ENCODE measurements at regions not wholly inside any gene's neighbourhood (a gene's known extent, or its start where the extent isn't known, plus 50 kb on each side); places are given as distances from the start of the nearest gene placed in this dataset.

DNA sequence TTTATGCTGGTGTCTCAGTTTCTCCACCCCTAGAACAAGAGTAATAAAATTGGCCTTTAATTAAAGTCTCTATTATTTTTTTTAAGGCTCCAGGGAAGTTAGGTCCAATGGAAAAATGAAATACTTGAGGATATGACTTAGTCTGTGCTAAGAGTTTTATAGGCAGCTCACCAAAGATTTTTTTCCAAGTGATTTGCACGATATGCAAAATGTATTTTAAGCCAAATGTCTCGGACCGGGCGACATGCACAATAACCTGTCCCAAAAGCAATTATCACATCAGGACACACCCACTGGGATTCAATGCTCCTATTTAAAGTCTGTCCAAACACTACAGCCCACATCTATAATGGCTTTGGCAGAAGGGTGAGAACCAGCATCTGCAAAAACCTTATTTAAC lies 136.1 kb upstream of the ANKH start:
- H3K4me3 ChIP-seq (replicated peaks in 1 of 3; ENCODE audit: insufficient read depth in 1 of 3, low read depth in 1 of 3, low read length in 3 of 3): no peak overlapping the region
- no peaks in the 10 kb centered on the region for H3K36me3 ChIP-seq (ENCODE audit: control insufficient read depth in 2 of 2, extremely low read depth in 1 of 2, insufficient read depth in 2 of 2, low read length in 2 of 2)
- no peaks in the 10 kb centered on the region for H3K9me3 ChIP-seq (replicated peaks; ENCODE audit: control insufficient read depth, insufficient read depth, low read length)
- ChIA-PET CTCF (no interaction called here), POLR2A (no interaction called here)
- no TSS peak for BruUV-seq (replicated peaks)
- intact Hi-C loops (cut with micrococcal nuclease) (loop anchor here (2.0 kb wide), 1 partner anchor 137 kb away; the partner anchor contains the start of gene ANKH), dilution Hi-C loops (cut with MboI; ENCODE audit: extremely low pct_ligation_motif_present, low sequenced_read_pairs) (loop anchor here (25.0 kb wide), 1 partner anchor 270 kb away; no protein-coding TSS in a partner anchor)
- no peaks in the 10 kb centered on the region for H3K9me1 ChIP-seq (replicated peaks; ENCODE audit: control insufficient read depth, extremely low read depth, insufficient read depth, low read length)
- TF ChIP-seq JUN (IDR thresholded peaks at IDR 0.05; ENCODE audit: borderline replicate concordance, insufficient read depth, insufficient read length, low read depth) (no peak), GATA2 (IDR thresholded peaks at IDR 0.05; ENCODE audit: insufficient read depth, insufficient read length, low read depth, low read length) (no peak), FOS (IDR thresholded peaks at IDR 0.05; ENCODE audit: borderline replicate concordance, insufficient read depth, low read length) (no peak), POLR2A (IDR thresholded peaks at IDR 0.05; ENCODE audit: low read depth, low read length) (no peak), POLR2AphosphoS5 (IDR thresholded peaks at IDR 0.05; ENCODE audit: insufficient read depth, low read depth, low read length) (no peak), MYC (IDR thresholded peaks at IDR 0.05; ENCODE audit: low read depth, low read length) (no peak), EZH2 (IDR thresholded peaks at IDR 0.05; ENCODE audit: borderline replicate concordance, low read depth, low read length, severe bottlenecking) (no peak)
- TF ChIP-seq, protein P1, sequence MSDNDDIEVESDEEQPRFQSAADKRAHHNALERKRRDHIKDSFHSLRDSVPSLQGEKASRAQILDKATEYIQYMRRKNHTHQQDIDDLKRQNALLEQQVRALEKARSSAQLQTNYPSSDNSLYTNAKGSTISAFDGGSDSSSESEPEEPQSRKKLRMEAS (IDR thresholded peaks at IDR 0.05; ENCODE audit: insufficient read depth, insufficient read length): no peak
- TF ChIP-seq, protein P2, sequence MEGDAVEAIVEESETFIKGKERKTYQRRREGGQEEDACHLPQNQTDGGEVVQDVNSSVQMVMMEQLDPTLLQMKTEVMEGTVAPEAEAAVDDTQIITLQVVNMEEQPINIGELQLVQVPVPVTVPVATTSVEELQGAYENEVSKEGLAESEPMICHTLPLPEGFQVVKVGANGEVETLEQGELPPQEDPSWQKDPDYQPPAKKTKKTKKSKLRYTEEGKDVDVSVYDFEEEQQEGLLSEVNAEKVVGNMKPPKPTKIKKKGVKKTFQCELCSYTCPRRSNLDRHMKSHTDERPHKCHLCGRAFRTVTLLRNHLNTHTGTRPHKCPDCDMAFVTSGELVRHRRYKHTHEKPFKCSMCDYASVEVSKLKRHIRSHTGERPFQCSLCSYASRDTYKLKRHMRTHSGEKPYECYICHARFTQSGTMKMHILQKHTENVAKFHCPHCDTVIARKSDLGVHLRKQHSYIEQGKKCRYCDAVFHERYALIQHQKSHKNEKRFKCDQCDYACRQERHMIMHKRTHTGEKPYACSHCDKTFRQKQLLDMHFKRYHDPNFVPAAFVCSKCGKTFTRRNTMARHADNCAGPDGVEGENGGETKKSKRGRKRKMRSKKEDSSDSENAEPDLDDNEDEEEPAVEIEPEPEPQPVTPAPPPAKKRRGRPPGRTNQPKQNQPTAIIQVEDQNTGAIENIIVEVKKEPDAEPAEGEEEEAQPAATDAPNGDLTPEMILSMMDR (IDR thresholded peaks at IDR 0.05; ENCODE audit: extremely low read depth in 1 of 2, insufficient read depth in 1 of 2, low read depth in 1 of 2, low read length in 2 of 2): no peak
- H3K4me1 ChIP-seq (ENCODE audit: control insufficient read depth, extremely low read depth, insufficient read depth, low read length): peaks cover 23% of the 10 kb centered on the region
- H3K79me2 ChIP-seq (ENCODE audit: control insufficient read depth, insufficient read depth, low read length): no peaks in the 10 kb centered on the region
- H4K20me1 ChIP-seq (replicated peaks; ENCODE audit: control insufficient read depth, extremely low read depth, insufficient read depth, low read length): no peaks in the 10 kb centered on the region
- H3K4me2 ChIP-seq (ENCODE audit: insufficient read depth, low read length): no peak overlapping the region
- no peak overlapping the region for H3K27ac ChIP-seq (ENCODE audit: insufficient read depth, low read depth, low read length)
- DNase-seq (ENCODE audit: low read depth, low spot score) (no peak), FAIRE-seq (no peak)
- H3K27me3 ChIP-seq (ENCODE audit: control insufficient read depth in 2 of 2, insufficient read depth in 2 of 2, low read length in 2 of 2): peaks cover 4 to 7% of the 10 kb centered on the region in 2 experiments
- H3K9ac ChIP-seq (replicated peaks; ENCODE audit: extremely low read depth, insufficient read depth, low read length): no peak overlapping the region
- no peak overlapping the region for H2AFZ ChIP-seq (ENCODE audit: low read depth, low read length)

Data from endothelial cell of umbilical vein (primary cell).